LHCN-M2 (cell line): ENCODE measurements at regions not wholly inside any gene's neighbourhood (a gene's known extent, or its start where the extent isn't known, plus 50 kb on each side); places are given as distances from the start of the nearest gene placed in this dataset.

Experiments used
- DNase-seq: peaks from one replicate; pipeline ENCODE4 v3.0.0-alpha.2; 2012; ENCODE audit warnings: low read depth

DNA sequence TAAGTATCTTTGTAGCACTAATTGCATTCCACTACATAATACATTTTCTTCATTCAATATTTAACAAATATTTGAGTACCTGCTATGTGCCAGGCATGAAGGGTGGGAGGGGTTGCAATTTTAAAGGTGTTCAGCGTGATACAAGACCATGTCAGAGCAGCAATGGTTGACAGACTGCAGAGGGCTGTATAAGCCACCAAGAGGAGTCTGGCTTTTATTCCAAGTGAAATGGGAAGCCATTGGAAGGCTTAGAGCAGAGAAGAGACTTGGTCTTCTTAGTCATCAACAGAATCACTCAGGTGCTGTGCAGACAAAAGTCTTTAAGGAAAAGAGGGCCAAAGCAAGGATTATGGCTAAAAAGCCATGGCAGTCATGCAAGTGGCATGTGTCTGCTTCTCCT lies 360.8 kb upstream of the ARID1B start:
- no peak for DNase-seq

DNA sequence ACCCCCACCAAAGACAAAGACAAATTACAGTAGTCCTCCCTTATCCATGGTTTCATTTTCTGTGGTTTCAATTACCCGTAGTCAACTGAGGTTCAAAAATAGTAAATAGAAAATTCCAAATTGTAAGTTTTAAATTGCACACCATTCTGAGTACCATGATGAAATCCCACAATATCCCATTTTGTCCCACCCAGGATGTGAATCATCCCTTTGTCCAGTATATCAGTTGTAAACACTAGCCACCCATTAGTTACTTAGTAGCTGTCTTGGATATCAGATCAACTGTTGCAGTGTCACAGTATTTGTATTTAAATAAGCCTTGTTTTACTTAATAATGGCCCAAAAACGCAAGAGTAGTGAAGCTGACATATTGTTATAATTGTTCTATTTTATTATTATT lies 364.0 kb upstream of the ARID1B start:
- DNase-seq, result peak; percentile 6

DNA sequence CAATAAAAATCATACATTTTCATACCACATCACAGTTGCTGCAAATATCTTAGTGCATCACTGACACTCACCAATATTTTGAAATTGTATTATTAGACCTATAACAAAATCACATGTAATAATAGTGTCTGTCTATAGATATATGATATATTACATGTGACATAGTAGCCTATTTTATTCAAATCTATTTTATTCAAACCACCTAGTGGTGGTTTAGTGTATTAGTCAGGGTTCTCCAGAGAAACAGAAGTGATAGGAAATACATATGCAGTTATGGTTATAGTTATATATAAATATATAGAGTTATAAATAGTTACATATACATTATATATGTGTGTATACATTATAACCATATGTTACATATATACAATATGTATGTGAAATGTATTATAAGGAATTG lies 366.5 kb upstream of the ARID1B start:
- no peak for DNase-seq

DNA sequence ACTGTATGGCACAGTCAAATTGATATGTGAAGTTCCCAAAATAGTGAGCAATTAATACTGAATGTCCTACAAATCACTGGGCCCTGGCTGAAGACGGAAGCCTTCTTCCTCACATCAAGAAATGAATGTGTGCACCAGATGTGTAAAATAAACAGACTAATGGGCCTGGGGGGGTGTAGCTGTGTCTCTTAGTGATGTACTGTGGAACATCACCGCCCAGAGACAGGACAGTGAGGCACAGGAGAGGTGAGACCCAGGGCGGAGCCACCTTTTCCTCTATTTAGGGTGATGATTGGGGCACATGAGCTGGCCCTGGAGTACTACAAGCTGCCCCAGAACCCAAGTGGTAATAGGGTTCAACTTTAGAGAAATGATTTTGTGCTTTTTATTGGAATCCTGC lies 368.5 kb upstream of the ARID1B start:
- DNase-seq, result no peak

DNA sequence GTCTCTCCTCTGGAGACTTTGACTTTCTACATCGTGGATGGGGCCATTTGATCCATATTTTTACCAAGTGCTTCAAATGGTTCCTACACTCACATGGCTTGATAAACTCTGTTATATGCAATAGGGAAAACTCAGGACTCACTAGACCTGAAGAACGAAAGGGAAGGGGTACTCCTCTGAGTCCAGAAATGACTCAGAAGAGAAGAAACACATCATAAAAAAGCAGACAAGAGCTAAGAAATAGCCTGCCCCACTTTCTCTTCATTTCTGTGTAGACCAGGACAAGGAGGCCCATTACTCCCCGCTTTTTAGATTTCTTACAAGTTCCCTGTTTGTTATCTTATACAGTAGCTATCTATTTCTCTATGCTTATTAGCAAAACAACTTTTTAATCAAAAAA lies 369.8 kb upstream of the ARID1B start:
- no peak for DNase-seq

DNA sequence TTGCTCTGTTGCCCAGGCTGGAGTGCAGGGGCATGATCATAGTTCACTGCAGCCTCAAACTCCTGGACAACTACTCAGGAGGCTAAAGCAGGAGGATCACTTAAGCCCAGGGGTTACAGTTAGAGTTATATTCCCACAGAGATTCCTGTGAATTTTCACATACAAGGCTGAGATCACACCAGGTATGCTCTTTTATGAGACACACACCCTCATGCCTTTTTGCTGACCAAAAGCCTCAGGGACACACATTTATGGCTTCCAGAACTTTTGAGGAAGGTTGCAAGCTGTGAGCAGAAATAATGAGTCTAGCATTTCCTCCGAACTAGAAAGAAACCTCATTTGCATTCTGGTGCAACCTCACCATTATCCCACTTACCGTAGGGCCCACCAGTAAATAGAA lies 370.5 kb upstream of the ARID1B start:
- DNase-seq, result no peak

DNA sequence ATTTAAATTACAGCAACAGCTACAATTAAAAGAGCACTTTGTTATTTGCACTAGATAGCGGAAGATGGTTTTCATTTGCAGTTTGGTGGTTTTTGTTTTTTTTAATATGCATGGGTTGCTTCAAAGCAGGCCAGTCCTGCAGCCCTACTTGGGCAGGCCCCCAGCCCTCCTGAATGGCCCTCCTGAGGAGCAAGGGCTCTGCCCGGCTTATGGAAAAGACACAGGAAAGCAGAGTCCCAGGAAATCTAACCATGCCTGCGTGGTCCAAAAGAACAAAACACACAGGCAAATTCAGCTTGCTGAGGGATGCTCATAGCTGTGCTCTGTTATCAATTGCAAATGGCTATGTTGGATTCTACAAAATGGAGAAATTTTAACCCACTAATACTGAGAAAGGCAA lies 371.1 kb upstream of the ARID1B start:
- DNase-seq, result no peak

DNA sequence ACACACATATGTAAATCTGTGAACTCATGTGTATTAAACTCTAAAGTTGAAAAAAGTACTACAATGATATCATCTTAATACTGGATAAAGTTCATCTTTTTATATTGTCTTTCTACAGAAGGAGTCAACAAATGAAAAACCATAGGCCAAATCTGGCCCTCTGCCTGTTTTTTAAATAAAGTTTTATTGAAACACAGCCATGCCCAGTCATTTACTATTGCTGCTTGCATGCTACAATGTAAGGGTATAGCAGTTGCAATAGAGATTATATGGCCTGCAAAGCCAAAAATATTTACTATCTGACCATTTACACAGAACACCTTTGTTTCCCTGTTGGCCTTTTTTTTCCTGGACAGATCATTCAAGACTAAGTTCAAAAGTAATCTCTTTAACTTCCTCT lies 374.6 kb upstream of the ARID1B start:
- DNase-seq, result no peak

DNA sequence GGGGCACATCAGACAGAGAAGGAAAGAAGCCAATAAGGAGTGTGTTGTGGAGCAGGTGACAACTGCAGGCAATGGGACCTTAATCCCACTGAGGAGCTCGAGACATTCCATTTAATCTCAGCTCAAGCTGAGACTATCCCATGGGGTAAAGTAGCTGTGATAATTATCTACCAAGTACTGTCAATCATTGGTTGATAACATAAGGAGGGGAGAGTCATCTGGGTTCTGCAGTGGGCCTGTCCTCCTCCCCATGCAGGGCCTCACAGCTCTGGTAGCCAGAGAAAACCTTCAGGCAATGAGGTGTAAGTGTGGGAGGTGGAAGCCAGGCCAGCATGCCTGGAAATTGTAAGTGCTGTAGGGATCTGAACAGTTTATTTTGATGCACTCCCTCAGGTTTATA lies 375.0 kb upstream of the ARID1B start:
- no peak for DNase-seq

DNA sequence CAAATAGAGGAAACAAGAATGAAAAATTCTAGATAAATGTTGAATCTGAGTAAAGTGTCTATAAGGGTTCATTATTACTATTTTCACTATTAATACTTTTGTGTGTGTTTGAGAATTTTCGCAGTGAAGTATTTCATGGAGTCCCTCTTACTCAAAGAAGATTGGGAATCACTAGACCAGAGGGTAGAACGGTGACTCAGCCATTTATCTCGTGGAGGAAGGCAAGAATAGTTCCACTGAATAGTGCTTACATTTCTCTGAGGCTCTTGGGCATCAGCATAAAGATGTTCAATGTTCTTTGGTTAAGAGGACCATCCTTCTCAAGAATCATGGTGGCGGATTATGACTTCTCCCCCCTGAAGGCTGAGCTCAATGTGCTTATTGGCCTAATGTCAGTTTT lies 376.7 kb upstream of the ARID1B start:
- no peak for DNase-seq

DNA sequence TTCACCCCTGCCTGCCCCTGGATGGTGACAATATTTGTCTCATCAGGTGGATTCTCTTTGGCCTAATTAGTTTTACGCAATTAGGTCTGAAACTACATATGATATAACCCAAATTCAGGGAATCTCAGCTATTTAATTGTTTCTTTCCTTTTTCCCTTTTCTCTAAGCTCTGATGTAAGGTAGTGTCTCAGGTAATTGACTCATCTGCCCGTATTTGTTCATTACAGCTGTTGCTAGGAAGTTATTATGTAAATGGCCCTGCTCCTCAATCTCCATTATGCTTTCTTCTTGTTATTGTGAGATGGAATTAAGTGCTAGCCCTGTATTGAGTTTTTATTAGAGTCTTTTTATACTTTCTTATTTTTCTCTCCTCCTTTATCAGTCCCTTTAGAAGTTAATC lies 378.2 kb upstream of the ARID1B start:
- no peak for DNase-seq

DNA sequence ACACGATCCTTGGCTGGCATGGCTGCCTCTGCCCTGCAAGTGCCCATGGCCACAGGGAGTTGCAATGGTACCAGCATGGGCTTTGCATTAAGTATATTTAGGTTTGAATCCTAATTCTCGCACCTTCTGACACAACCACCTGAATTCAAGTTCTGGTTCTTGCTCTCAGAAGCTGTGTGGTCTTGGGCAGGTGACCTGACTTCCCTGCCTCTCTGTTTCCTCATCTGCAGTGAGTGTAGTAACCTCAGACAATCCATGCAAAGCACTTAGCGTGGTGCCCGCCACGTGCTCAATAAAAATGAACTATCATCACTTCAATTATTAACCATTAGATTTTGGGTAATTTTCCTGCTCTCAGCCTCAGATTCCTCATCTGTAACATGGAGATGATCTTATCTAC lies 378.8 kb upstream of the ARID1B start:
- no peak for DNase-seq

DNA sequence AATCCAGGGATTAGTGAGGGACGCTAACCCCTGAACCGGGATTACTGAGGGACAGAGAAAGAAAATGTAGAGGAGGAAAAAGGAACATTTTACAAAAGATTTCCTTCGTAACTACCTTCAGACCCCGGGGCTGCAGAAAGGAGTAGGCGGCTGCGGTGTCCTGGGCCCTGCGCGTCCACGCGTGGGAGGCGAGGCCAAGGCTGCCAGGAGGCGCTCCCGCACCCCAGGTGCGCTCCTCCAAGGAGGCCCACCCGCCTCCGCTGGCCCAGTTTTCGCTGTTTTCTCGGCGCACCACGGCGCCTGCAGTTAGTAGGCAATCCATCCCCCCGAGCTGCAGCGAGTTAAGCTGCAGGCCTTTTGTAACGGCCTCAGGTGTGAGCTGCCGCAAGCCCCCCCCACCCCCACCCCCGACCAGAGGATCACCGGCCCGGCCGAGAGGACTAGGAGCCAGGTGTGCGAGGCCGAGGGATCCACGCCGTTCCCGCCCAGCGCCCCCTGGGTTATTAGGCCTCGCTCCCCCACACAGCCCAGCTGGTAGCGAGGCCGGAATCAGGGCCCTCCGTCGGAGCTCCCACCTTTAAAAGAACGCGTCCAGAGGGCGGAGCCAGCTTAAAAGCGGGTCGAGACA lies 380.3 kb upstream of the ARID1B start:
- DNase-seq, result no peak

DNA sequence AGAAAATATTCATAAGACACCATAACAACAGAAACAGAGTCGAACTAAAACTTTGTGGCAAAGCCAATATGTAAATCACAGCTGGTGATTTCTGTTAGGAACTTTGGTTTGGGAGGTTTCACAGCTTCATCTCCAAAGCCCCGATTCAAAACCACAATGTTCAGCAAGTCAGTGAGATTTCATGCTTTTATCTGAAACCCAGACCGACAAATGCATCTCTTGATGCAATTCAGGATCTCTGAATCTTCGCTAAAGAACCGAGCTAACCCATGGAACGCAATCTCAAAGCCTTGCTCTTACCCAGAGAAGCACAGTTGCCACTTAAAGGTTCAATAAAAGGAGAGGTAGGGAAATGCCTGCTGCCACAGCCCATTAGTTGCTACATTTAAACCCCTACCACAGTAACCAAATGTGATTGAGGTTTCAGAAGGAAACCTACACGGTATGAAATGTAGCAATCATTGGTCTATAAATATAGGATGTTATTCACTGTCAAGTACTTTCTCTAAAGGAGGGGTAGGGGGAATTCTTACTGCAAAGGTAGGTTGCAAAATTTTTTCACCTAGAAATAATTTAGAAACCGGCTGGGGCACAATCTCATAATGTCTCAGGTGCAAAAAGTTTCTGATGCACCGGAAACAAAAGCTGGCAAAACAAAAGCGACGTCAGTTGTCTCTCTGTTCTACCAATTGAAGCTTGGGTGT lies 381.0 kb upstream of the ARID1B start:
- no peak for DNase-seq

DNA sequence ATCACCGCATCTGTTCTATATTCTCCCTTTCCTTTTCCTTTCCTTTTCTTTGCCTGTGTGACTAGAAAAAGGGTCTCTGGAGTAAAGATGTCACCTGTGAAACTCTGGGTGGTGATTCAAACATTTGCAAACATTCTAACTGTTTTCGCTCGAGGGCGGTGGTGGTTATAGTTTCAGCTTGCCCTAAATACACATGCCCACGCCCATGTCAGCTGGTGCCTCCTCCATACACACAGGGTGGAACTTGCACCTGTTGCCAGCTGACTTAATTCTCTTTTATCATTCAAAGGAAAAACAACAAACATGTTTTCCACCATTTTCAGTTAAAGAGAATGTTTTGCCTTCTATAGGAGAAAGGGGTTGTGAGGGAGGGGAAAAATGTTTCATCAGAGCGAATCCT lies 381.9 kb upstream of the ARID1B start:
- DNase-seq, result no peak

DNA sequence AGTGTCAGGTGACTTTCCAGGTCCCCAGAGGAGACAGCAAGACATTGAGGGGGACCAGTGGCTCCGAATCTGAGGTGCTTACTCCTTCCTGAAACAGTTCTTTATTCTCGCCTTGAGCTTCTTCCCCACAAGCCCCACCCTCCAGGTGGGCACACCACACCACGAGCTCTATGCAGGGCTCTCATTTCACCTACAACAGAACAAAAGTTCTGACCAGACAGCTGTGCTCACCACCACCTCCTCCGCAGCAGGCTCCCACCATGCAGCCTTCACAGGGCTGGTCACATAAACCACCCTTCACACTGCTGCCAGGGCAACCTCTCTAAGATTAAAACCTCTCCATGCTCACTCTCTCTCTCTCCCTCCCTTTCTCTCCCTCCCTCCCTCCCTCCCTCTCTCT lies 384.5 kb upstream of the ARID1B start:
- no peak for DNase-seq

DNA sequence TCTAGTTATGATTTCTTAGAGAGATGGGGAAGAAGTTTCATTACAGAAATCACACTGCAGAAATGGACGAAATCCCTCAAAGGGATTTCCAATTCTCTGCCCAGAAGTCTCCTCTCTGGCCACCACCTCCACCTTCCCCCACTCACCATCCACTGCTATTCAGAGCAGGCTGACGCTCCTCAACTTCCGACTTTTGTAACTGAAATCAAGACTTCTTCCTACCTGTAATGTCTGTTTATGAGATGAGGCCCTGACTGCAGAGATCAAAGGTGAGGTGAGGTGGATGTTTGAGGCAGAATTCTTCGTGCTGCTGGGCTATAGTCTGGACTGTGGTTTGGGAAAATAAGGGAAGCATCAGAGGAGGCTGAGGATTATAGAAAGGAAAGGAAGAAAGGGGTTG lies 385.2 kb upstream of the ARID1B start:
- DNase-seq, result no peak

DNA sequence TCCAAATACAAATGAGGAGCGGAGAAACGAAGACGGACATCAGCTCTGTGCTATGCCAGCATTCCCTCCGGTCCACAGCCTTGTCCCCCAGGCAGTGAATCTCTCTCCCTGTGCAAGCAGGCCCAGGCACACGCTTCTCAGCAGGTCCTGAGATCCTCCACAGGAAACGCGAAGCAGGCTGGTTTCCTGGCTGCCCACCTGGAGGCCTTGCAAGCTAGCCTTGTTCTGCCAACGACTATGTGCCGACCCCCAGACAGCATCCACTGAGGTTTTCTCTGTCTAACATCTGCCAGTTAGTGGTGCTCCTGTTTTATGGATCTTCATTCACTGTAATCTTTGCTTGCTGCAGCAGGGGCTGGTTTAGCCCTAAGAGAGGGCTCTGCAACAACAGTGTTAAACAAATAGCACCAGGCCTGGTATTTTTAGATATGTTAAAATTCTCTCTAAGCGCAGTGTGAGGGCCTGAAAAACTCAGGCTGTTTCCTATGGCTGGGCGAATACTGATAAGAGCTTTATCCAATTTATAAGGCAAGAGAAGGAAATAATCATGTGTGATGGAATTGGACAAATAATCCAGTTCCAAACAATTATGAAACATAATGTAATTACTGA lies 386.0 kb upstream of the ARID1B start:
- no peak for DNase-seq

DNA sequence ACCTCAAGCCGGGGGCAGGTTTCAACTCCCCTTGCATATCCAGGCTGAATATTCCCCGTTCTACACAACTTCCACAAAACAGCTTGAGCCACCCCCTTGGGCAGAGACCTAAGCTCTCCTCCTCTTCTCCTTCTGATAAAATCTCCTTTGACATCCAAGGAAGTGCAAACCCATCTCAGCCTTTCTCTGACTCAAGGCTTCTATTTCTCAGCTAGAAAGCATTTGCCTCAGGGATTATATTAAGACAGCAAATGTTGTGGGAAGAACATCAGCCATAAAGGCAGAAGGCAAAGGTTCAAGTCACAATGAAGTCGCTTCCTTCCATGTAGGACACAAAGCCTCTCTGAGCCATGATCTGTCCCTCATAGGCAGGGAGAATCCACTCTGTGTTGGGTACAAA lies 386.6 kb upstream of the ARID1B start:
- no peak for DNase-seq

DNA sequence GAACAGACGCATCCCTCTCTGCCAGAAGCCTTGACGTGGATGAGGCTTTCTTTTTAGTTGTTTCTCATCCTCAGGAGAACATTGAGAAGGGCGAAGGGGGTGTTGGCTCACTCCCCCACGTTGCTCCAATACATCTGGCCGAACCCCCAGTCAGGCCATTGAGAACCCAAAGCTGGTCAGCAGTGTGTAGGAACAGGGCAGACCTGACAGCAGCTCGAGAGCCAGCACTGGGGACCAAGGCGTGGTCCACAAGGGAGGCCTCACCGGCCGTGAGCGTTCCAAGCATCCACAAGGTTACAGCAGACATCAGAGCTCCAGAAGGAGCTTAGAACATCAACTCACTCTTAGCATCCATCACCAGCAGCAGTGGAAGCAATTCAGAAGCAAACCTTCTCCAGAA lies 387.9 kb upstream of the ARID1B start:
- DNase-seq, result no peak

DNA sequence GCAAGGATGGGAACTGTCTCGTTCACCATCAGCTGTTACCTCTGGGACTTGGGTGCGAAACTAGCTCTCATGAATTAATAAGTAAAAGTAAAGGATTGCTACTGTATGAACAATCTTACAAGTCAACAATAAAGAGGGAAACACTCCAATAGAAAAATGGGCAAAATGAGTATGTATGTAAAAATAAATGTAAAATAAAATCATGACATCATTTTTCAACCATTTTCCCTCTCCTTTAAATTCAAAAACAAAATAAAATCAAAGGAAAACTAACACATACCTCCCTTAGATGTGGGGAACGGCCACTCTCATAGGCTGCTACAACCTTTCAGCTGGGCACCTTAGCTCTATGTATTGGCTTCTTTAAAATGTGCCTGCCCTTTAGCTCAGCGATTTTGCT lies 389.7 kb upstream of the ARID1B start:
- no peak for DNase-seq

DNA sequence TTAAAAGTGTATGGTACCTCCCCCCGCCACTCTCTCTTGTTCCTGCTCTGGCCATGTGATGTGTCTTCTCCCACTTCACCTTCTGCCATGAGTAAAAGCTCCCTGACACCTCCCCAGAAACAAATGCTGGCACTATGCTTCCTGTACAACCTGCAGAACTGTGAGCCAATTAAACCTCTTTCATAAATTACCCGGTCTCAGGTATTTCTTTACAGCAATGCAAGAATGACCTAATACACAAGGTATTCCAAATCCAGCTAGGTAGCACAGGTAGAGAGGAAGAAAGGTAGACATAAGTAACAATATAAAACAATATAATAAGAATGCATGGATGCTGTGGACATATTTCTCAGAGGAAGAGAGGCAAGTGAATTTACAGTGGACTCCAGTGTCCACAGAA lies 394.1 kb upstream of the ARID1B start:
- no peak for DNase-seq
